ENCODE measurements at regions not wholly inside any gene's neighbourhood (a gene's known extent, or its start where the extent isn't known, plus 50 kb on each side); places are given as distances from the start of the nearest gene placed in this dataset.

DNA sequence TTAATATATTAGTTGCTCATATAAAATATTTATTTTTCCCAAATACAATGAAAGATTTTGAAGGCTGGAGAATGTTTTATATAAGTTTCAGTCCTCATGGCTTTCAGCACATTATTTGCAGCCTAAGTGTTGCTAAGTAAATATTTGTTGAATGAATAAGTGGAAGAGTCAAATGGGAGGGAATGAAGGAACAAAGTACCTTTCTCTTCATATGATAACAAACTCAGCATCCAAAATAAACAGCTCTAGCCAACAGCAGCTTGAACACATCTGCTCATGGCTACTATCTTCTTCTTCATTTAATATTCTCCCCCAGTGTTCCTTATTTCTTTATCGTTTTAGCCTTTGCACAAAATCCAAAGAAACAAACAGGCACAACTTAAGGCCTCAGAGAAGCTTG is 385.2 kb upstream of the PIK3C3 start:
- no peak for TF ChIP-seq SUZ12 (IDR thresholded peaks at IDR 0.05; ENCODE audit: extremely low read depth, insufficient read depth, insufficient read length)
- TF ChIP-seq ZNF274 (IDR thresholded peaks at IDR 0.05; ENCODE audit: low read depth, low read length) = no peak

Measured in NT2/D1 (cell line).